B cell (primary cell): ENCODE measurements at regions not wholly inside any gene's neighbourhood (a gene's known extent, or its start where the extent isn't known, plus 50 kb on each side); places are given as distances from the start of the nearest gene placed in this dataset.

Experiments used
- ATAC-seq: fragments of 200-7000 bp; cut with Tn5 transposase; one replicate; pipeline ENCODE4 v1.10.0; 2021; ENCODE audit warnings: low read depth, mild to moderate bottlenecking, moderate number of reproducible peaks, moderate library complexity
- CTCF ChIA-PET: fragments of 350-600 bp; sonication (Branson Sonifier 250); formaldehyde crosslinking; loops from one replicate; lab custom pipeline; 2021; ENCODE audit warnings: antibody characterized with exemption, inconsistent platforms; lab: Charles Lee
- POLR2A ChIA-PET: fragments of 350-600 bp; sonication (Branson Sonifier 250); formaldehyde crosslinking; loops from one replicate; lab custom pipeline; 2021; ENCODE audit warnings: antibody characterized with exemption; lab: Charles Lee
- DNase-seq: peaks from one replicate; pipeline ENCODE4 v3.0.0; 2013
- H2AFZ ChIP-seq: 2 replicates; pipeline ENCODE4 v1.6.1; 2012; ENCODE audit warnings: mild to moderate bottlenecking, low read depth, low read length; ENCODE audit not compliant: insufficient read depth, poor library complexity, severe bottlenecking
- H3K27ac ChIP-seq, 2 donors: 1 replicate in 1 of 2; 2 replicates in 1 of 2; pipeline ENCODE4 v1.5.1; 2012 to 2013; ENCODE audit warnings: low read length in 2 of 2, mild to moderate bottlenecking in 2 of 2, moderate library complexity in 1 of 2
- H3K27me3 ChIP-seq, 4 experiments: fragments of 200-600 bp in 1 of 4; sonication (generic) in 1 of 4; replicated peaks in 1 of 4; 1 replicate in 2 of 4; 2 replicates in 2 of 4; pipeline versions ENCODE4 v1.6.1 to v1.7.0; 2013 to 2016; ENCODE audit warnings: low read length in 3 of 4, mild to moderate bottlenecking in 2 of 4, mixed read lengths in 1 of 4, moderate library complexity in 1 of 4; ENCODE audit not compliant: insufficient read depth in 4 of 4, control insufficient read depth in 3 of 4; ENCODE audit errors: control extremely low read depth in 1 of 4
- H3K36me3 ChIP-seq, 2 experiments: replicated peaks in 1 of 2; 1 replicate in 1 of 2; 2 replicates in 1 of 2; pipeline versions ENCODE4 v1.6.1 to v1.7.1; 2013; ENCODE audit warnings: low read length in 1 of 2; ENCODE audit not compliant: insufficient read depth in 2 of 2, control insufficient read depth in 1 of 2; ENCODE audit errors: control extremely low read depth in 1 of 2, extremely low read depth in 1 of 2
- H3K4me1 ChIP-seq, 2 donors: fragments of 200-600 bp in 1 of 2; sonication (generic) in 1 of 2; 1 replicate in 1 of 2; 2 replicates in 1 of 2; pipeline versions ENCODE4 v1.5.1 to v1.6.1; 2013 to 2017; ENCODE audit warnings: low read length in 2 of 2; ENCODE audit not compliant: control insufficient read depth in 2 of 2, insufficient read depth in 2 of 2
- H3K4me2 ChIP-seq: replicated peaks from 2 replicates; pipeline ENCODE3; 2012; ENCODE audit warnings: mild to moderate bottlenecking, low read depth, low read length; ENCODE audit not compliant: poor library complexity, severe bottlenecking
- H3K4me3 ChIP-seq, 5 experiments: fragments of 200-600 bp in 1 of 5; sonication (generic) in 1 of 5; 1 replicate in 3 of 5; 2 replicates in 2 of 5; pipeline versions ENCODE4 v1.5.1 to v1.7.0; 2011 to 2016; ENCODE audit warnings: low read length in 4 of 5, mild to moderate bottlenecking in 4 of 5, low read depth in 2 of 5, control low read depth in 1 of 5, moderate library complexity in 1 of 5; ENCODE audit not compliant: insufficient read depth in 1 of 5; ENCODE audit errors: control extremely low read depth in 1 of 5, extremely low read depth in 1 of 5
- H3K79me2 ChIP-seq: fragments of 200-600 bp; sonication (generic); one replicate; pipeline ENCODE4 v1.6.0; 2016; ENCODE audit warnings: low read length; ENCODE audit not compliant: control insufficient read depth, insufficient read depth
- H3K9ac ChIP-seq: fragments of 200-600 bp; sonication (generic); 2 replicates; pipeline ENCODE4 v1.6.1; 2017; ENCODE audit warnings: mild to moderate bottlenecking, low read length, moderate library complexity
- H3K9me3 ChIP-seq, 3 donors: one replicate each; pipeline versions ENCODE4 v1.6.1 to v1.7.1; 2013; ENCODE audit warnings: low read length in 2 of 3; ENCODE audit not compliant: control insufficient read depth in 2 of 3, insufficient read depth in 1 of 3; ENCODE audit errors: control extremely low read depth in 1 of 3
- H4K20me1 ChIP-seq: 2 replicates; pipeline ENCODE4 v1.6.0; 2012; ENCODE audit warnings: mild to moderate bottlenecking, low read length; ENCODE audit not compliant: insufficient read depth, control insufficient read depth, poor library complexity, severe bottlenecking
- H3K27ac Mint-ChIP-seq: one replicate; pipeline ENCODE4 v1.8.0; 2021; ENCODE audit warnings: mixed read lengths
- H3K27me3 Mint-ChIP-seq: one replicate; pipeline ENCODE4 v1.8.0; 2021; ENCODE audit warnings: mixed read lengths
- H3K4me1 Mint-ChIP-seq: one replicate; pipeline ENCODE4 v1.8.0; 2021; ENCODE audit warnings: mixed read lengths
- H3K4me3 Mint-ChIP-seq: one replicate; pipeline ENCODE4 v1.8.0; 2021; ENCODE audit warnings: mixed read lengths
- H3K9me3 Mint-ChIP-seq: one replicate; pipeline ENCODE4 v1.8.0; 2022; ENCODE audit warnings: mixed read lengths; ENCODE audit not compliant: insufficient read depth
- CTCF ChIP-seq: fragments of 200-600 bp; IDR thresholded peaks from one replicate; pipeline ENCODE4 v1.8.0; 2022; ENCODE audit warnings: antibody characterized with exemption, mild to moderate bottlenecking
- EZH2 ChIP-seq: IDR thresholded peaks from 2 replicates; pipeline ENCODE4 v1.6.1; 2012; ENCODE audit warnings: borderline replicate concordance, low read depth, mild to moderate bottlenecking, moderate library complexity, low read length; ENCODE audit not compliant: insufficient read depth, poor library complexity, severe bottlenecking
- WGBS: methylation state at CpG from one replicate; pipeline ENCODE4 v1.1.5; 2013; ENCODE audit warnings: missing lambda C conversion rate; ENCODE audit not compliant: insufficient coverage; 5-methylcytosine and 5-hydroxymethylcytosine counted together
- intact Hi-C: fragments of 100-400 bp; cut with micrococcal nuclease; formaldehyde crosslinking; loops from one replicate; pipeline ENCODE4 v1.10.0; 2022

GRCh38 chr5:8714861-8715260, 831.0 kb downstream of the SEMA5A start:
- no peaks in the 10 kb centered on the region for H3K9me3 Mint-ChIP-seq
- no peak overlapping the region for H3K4me2 ChIP-seq
- H3K4me1 ChIP-seq, result no peaks in the 10 kb centered on the region
- H3K4me1 Mint-ChIP-seq, result no peaks in the 10 kb centered on the region
- no peak overlapping the region for H3K4me3 ChIP-seq
- TF ChIP-seq CTCF (no peak), EZH2 (no peak)
- H4K20me1 ChIP-seq, result no peaks in the 10 kb centered on the region
- H3K79me2 ChIP-seq, result no peaks in the 10 kb centered on the region
- no CpG with 5 or more reads among the region's 1 CpG for WGBS
- H3K27ac Mint-ChIP-seq, result no peak overlapping the region
- H3K27me3 ChIP-seq, result no peaks in the 10 kb centered on the region
- ChIA-PET POLR2A (no interaction called here), CTCF (no interaction called here)
- no peak overlapping the region for H2AFZ ChIP-seq
- no peak overlapping the region for H3K4me3 Mint-ChIP-seq
- H3K27me3 Mint-ChIP-seq, result no peaks in the 10 kb centered on the region
- H3K9me3 ChIP-seq, result no peaks in the 10 kb centered on the region
- ATAC-seq, result no peak
- no peak overlapping the region for H3K27ac ChIP-seq
- DNase-seq, result no peak
- no peaks in the 10 kb centered on the region for H3K36me3 ChIP-seq
- intact Hi-C loops, result no loop called here
- H3K9ac ChIP-seq, result no peak overlapping the region

GRCh38 chr5:8719796-8720195, 826.1 kb downstream of the SEMA5A start:
- ChIA-PET POLR2A (no interaction called here), CTCF (no interaction called here)
- H3K9ac ChIP-seq, result no peak overlapping the region
- Mint-ChIP-seq H3K27ac (no peak overlapping the region), H3K27me3 (no peaks in the 10 kb centered on the region), H3K9me3 (peaks cover 2% of the 10 kb centered on the region), H3K4me3 (no peak overlapping the region), H3K4me1 (no peaks in the 10 kb centered on the region)
- no peak overlapping the region for H3K27ac ChIP-seq
- H3K36me3 ChIP-seq, result no peaks in the 10 kb centered on the region
- H3K79me2 ChIP-seq, result no peaks in the 10 kb centered on the region
- H3K4me1 ChIP-seq, result no peaks in the 10 kb centered on the region
- ATAC-seq (no peak), DNase-seq (no peak)
- H3K4me2 ChIP-seq, result no peak overlapping the region
- TF ChIP-seq EZH2 (no peak), CTCF (no peak)
- H3K27me3 ChIP-seq, result no peaks in the 10 kb centered on the region
- H4K20me1 ChIP-seq, result no peaks in the 10 kb centered on the region
- intact Hi-C loops, result no loop called here
- 90% methylated on average over 2 of the region's 7 CpGs for WGBS
- no peak overlapping the region for H3K4me3 ChIP-seq
- H2AFZ ChIP-seq, result no peak overlapping the region
- no peaks in the 10 kb centered on the region for H3K9me3 ChIP-seq
